ENCODE measurements at regions not wholly inside any gene's neighbourhood (a gene's known extent, or its start where the extent isn't known, plus 50 kb on each side); places are given as distances from the start of the nearest gene placed in this dataset.
"Not testable (repeated sequence)": the region's sequence is repeated elsewhere in the genome, so short reads cannot be mapped to it uniquely, and the experiment has no call there.

DNA sequence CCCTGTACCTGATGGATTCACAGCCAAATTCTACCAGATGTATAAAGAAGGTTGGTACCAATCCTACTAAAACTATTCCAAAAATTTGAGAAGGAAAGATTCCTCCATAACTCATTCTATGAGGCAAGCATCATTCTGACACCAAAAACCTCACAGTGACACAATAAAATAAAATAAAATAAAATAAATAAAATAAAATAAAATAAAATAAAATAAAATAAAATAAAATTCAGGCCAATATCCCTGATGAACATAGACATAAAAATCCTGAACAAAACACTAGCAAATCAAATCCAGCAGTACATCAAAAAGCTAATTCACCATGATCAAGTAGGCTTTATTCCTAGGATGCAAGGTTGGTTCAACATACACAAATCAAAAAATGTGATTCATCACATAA lies 108.1 kb downstream of the PROX1 start:
- DNase-seq; CTCF ChIA-PET; intact Hi-C loops (cut with micrococcal nuclease); H3K36me3 Mint-ChIP-seq (ENCODE audit: low read depth); H3K9me3 Mint-ChIP-seq; H3K27me3 Mint-ChIP-seq; ATAC-seq (ENCODE audit: low read depth); H3K27ac Mint-ChIP-seq; POLR2A ChIA-PET; H3K4me3 Mint-ChIP-seq; H3K4me1 Mint-ChIP-seq: not testable (repeated sequence)

- POLR2A ChIA-PET = no interaction called here
- Mint-ChIP-seq H3K36me3 (ENCODE audit: low read depth) (no peaks in the 10 kb centered on the region), H3K27me3 (no peaks in the 10 kb centered on the region), H3K9me3 (no peaks in the 10 kb centered on the region), H3K27ac (no peak overlapping the region), H3K4me1 (no peaks in the 10 kb centered on the region), H3K4me3 (no peak overlapping the region)
- CTCF ChIA-PET = no interaction called here
- TF ChIP-seq, protein P1, sequence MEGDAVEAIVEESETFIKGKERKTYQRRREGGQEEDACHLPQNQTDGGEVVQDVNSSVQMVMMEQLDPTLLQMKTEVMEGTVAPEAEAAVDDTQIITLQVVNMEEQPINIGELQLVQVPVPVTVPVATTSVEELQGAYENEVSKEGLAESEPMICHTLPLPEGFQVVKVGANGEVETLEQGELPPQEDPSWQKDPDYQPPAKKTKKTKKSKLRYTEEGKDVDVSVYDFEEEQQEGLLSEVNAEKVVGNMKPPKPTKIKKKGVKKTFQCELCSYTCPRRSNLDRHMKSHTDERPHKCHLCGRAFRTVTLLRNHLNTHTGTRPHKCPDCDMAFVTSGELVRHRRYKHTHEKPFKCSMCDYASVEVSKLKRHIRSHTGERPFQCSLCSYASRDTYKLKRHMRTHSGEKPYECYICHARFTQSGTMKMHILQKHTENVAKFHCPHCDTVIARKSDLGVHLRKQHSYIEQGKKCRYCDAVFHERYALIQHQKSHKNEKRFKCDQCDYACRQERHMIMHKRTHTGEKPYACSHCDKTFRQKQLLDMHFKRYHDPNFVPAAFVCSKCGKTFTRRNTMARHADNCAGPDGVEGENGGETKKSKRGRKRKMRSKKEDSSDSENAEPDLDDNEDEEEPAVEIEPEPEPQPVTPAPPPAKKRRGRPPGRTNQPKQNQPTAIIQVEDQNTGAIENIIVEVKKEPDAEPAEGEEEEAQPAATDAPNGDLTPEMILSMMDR (IDR thresholded peaks at IDR 0.05) = no peak
- no peak for DNase-seq
- intact Hi-C loops (cut with micrococcal nuclease) = no loop called here
- no peak for ATAC-seq (ENCODE audit: low read depth)
These were observed 113.5 kb downstream of the PROX1 start for GRCh38 chr1:214101246-214101645.

GRCh38 chr1:214101828-214102227 lies 114.1 kb downstream of the PROX1 start:
- Mint-ChIP-seq H3K27me3 (no peaks in the 10 kb centered on the region), H3K4me3 (no peak overlapping the region), H3K9me3 (no peaks in the 10 kb centered on the region), H3K27ac (no peak overlapping the region), H3K4me1 (no peaks in the 10 kb centered on the region), H3K36me3 (ENCODE audit: low read depth) (no peaks in the 10 kb centered on the region)
- DNase-seq (no peak), ATAC-seq (ENCODE audit: low read depth) (no peak)
- intact Hi-C loops (cut with micrococcal nuclease) = no loop called here
- POLR2A ChIA-PET = no interaction called here
- CTCF ChIA-PET = no interaction called here
- TF ChIP-seq, protein P1 (IDR thresholded peaks at IDR 0.05) = no peak

DNA sequence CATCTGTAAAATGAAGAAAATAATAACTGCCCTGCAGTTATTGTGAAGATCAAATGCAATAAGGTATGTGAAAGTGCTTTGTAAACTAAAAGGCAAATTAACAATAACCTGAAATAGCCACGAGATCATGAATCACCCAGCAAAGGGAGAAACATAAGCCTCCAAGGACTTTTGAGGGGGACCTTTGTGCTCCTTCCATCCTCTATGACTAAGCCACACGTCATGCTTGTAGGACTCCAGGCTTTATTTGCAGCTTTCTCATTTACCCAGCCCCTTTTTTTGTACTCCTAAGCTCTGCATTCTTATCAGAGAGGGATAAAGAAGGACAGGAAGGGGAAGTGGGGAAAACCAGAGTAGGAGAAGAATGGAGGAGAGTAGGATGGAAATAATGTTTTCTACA lies 115.1 kb downstream of the PROX1 start:
- ATAC-seq (ENCODE audit: low read depth) (no peak), DNase-seq (no peak)
- Mint-ChIP-seq H3K36me3 (ENCODE audit: low read depth) (no peaks in the 10 kb centered on the region), H3K27me3 (peaks cover 5% of the 10 kb centered on the region), H3K27ac (no peak overlapping the region), H3K9me3 (no peaks in the 10 kb centered on the region), H3K4me3 (no peak overlapping the region), H3K4me1 (no peaks in the 10 kb centered on the region)
- ChIA-PET CTCF (no interaction called here), POLR2A (no interaction called here)
- TF ChIP-seq, protein P1 (IDR thresholded peaks at IDR 0.05) = no peak
- intact Hi-C loops (cut with micrococcal nuclease) = no loop called here

DNA sequence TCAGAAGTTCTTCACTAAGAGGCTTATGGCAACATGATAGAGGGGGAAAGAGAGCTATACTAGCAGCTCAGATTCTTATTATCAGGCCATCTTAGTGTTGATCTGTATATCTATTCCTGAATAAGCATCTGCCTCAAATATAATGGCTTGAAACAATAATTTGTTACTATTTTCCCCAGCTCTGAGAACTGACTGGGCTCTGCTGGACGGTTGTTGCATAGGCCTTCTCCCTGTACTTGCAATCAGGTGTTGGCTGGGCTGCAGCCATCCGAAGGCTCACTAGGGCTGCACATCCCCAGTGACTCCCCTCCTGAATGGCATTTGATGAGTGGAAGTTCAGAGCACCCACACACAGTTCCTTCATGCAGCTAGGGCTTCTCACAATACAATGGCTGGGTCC lies 116.0 kb downstream of the PROX1 start:
- H3K4me1 Mint-ChIP-seq = no peaks in the 10 kb centered on the region
- no peak overlapping the region for H3K27ac Mint-ChIP-seq
- ChIA-PET POLR2A (no interaction called here), CTCF (no interaction called here)
- H3K4me3 Mint-ChIP-seq = no peak overlapping the region
- H3K9me3 Mint-ChIP-seq = no peaks in the 10 kb centered on the region
- ATAC-seq (ENCODE audit: low read depth) (no peak), DNase-seq (no peak)
- no peaks in the 10 kb centered on the region for H3K36me3 Mint-ChIP-seq (ENCODE audit: low read depth)
- intact Hi-C loops (cut with micrococcal nuclease) = no loop called here
- TF ChIP-seq, protein P1 (IDR thresholded peaks at IDR 0.05) = no peak
- H3K27me3 Mint-ChIP-seq = peaks cover 5% of the 10 kb centered on the region

DNA sequence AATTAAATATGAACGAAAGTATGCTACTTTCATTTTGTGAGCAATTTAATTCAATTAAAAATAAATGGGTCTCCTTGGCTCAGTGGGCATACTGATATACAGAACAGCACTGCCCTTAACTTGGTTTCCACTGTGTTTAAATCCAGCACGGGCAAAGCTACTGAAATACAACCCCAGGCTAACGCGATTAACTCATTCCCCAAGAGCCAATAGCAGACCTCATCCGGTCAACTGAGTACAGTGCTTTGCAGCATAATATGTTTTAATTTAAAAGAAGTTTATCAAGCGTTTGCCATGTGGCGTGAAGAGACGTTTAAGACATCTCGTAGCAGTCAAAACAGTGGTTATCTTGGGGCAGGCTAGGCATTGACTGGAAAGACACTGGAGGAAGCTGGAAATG lies 118.6 kb downstream of the PROX1 start:
- CTCF ChIA-PET = no interaction called here
- no peaks in the 10 kb centered on the region for H3K4me1 Mint-ChIP-seq

More for the DNA sequence above, 118.6 kb downstream of the PROX1 start:
- DNase-seq (no peak), ATAC-seq (ENCODE audit: low read depth) (no peak)
- Mint-ChIP-seq H3K9me3 (no peaks in the 10 kb centered on the region), H3K4me3 (no peak overlapping the region), H3K27ac (no peak overlapping the region), H3K36me3 (ENCODE audit: low read depth) (no peaks in the 10 kb centered on the region), H3K27me3 (peaks cover 5% of the 10 kb centered on the region)
- intact Hi-C loops (cut with micrococcal nuclease) = no loop called here
- POLR2A ChIA-PET = no interaction called here
- TF ChIP-seq, protein P1 (IDR thresholded peaks at IDR 0.05) = no peak
